A172 (cell line): ENCODE measurements at regions not wholly inside any gene's neighbourhood (a gene's known extent, or its start where the extent isn't known, plus 50 kb on each side); places are given as distances from the start of the nearest gene placed in this dataset.
A peak's percentile ranks its signal among the peaks of the same experiment; 100 is the strongest.

ENCODE experiments used
- DNase-seq: peaks from one replicate; pipeline ENCODE4 v3.0.0-alpha.2; 2015; ENCODE audit warnings: low spot score

DNA sequence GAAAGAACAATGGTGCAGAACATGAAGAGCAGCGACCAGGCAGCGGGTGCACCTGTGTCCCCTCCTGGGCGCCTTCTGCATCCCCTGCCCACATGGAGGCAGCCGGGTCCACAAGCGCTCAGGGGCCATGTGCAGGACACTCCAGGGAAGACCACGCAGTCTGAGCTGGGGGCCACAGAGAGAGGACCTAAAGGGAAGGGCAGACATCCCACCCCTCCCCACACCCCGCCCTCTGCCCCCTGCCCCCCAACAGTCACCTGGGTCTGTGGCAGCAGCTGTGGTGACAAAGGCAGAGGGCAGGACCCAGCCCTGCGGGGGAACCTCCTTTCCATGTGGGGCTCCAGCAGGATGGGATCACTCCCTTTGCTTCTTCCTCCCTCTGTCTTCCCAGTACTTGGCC is 805.7 kb downstream of the CDH9 start:
- DNase-seq: no peak

DNA sequence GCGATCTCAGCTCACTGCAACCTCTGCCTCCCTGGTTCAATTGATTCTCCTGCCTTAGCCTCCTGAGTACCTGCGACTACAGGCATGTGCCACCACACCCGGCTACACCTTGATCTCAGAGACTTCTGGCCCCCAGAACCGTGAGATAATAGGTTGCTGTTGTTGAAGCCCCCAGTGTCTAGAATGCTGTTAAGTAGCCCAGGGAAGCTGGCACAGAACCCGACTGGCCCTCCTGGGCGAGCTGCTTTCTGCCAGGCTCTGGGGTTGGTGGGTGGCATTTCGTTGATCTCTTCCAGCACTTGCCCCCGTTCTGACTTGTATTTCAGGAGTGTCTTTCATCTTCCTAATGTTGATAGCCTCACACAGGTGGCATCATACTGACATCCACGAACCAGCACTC is 807.1 kb downstream of the CDH9 start:
- no peak for DNase-seq

DNA sequence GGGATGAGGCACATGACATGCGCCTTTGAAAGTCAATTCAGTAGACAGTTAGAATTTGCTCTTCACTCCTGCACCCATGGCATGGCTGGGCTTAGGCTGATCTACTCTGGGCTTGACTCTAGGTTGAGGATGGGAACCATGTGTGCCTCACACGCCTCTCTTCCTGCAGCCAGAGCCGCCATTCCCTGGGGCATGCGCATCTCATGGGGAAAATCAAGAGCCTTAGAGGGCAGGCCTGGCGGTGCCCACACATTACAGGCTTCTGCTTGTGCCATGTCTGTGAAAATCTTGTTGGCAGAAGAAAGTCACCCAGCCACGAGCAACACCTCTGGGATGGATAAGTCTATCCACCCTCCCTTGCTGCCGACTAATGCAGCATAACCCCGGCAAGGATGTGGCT is 808.5 kb downstream of the CDH9 start:
- no peak for DNase-seq

GRCh38 chr5:26227245-26227644 is 811.1 kb downstream of the CDH9 start:
- no peak for DNase-seq

DNA sequence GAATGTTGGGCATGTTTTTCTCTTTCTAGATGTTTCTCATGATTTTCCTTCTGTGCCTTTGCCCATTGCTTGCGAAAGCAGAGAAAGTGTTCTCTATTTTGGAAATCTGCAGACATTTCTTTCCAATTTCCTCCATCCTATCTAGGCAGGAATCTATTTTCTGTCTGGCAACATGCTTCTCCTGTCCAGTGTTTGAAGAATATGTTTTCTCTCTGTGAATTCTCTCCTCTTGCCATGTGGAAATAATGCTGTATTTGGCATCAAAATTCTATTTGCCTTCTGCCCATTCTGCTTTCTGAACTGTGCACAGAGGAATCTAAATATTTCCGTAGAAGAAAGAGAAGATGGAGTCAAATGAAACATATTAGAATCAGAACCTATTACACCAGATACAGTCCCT is 833.3 kb downstream of the CDH9 start:
- no peak for DNase-seq

DNA sequence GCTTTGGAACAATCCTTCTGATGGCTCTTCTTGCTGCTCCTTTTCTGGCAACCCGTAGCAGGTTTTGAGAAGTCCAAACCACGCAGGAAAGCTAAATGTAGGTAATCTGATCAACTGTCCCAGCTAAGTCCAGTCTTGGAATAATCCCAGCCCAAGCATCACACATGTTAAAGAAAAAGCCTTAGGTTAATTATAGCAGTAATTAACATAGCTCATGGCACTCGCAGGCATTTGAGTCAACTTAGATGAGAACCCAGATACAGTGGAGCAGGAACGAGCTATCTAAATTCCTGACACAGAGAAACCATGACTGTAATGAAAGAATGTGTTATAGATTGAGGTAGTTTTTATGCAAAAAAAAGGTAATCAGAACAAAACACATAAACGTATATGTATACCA is 844.8 kb downstream of the CDH9 start:
- no peak for DNase-seq

- DNase-seq: peak; percentile 57
Measured at GRCh38 chr5:26192486-26192885, 845.9 kb downstream of the CDH9 start.

GRCh38 chr5:26181582-26181981 is 856.8 kb downstream of the CDH9 start:
- no peak for DNase-seq

DNA sequence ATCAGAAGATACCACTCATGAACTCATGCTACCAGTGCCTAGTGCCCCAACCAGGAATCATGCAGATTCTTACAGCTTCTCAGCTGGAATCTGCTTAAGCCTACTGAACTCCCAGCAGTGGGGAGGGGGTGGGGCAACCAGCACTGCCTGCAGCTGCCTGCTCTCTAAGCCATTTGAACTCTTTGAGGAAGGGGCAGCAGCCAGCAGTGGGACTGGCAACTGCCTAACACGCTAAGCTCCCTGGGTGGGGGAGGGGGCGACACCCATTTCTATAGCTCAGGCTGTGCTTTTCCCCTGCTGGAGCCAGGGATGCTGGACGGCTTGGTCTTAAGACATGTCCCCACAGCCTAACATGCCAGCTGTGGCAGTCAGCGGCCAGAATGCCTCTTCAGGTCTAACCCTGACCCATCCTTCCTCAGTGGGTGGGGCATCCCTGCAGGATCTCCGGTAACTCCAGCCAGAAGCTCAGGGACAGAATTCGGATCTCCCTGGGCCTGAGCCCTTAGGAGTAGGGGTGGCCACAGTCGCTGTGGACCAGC is 889.7 kb downstream of the CDH9 start:
- no peak for DNase-seq

DNA sequence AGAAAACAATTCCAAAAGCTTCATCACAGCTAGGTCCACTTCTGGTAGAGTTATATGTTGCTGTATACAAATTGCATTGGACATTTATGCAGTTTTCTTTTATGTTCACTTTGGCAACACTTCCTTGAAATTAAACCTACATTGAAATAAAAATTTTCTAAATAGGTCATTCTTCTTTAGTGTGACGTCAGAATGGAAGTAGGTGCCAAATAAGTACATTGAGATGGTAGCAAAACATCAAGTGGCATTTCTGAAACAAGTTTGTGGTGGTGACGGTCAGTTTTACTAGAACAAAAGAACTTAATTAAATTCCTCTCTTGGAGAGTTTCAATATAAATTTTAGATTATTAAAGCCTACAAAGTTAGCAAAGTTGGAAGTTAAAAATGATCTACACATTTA is 895.1 kb downstream of the CDH9 start:
- no peak for DNase-seq

DNA sequence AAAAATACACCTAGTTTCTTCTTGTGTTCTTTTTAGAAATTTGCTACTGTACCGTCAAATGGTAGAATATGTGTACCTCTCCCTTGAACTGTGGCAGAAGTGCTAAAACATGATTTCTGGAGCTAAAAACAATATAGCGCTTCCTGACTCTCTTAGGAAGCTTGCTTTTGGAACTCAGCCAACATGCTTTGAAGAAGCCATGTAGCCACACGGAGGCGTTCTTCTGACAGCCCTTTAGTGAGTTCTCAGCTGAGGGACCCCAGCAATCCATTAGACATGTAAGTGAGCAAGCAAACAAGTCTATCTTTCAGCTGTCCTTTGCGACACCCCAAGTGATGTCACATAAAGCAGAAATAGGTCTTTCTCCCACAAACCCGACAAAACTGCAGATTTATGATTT is 917.0 kb downstream of the CDH9 start:
- DNase-seq: peak; percentile 29

- no peak for DNase-seq
Measured at GRCh38 chr5:26104175-26104574, 934.2 kb downstream of the CDH9 start.

- no peak for DNase-seq
Measured at GRCh38 chr5:26060212-26060611, 978.2 kb downstream of the CDH9 start.

GRCh38 chr5:26054594-26054993 is 983.8 kb downstream of the CDH9 start:
- no peak for DNase-seq

- DNase-seq: peak; percentile 60
Measured at GRCh38 chr5:26034813-26035212, 1003.6 kb downstream of the CDH9 start.

- no peak for DNase-seq
Measured at GRCh38 chr5:26031481-26031880, 1006.9 kb downstream of the CDH9 start.

DNA sequence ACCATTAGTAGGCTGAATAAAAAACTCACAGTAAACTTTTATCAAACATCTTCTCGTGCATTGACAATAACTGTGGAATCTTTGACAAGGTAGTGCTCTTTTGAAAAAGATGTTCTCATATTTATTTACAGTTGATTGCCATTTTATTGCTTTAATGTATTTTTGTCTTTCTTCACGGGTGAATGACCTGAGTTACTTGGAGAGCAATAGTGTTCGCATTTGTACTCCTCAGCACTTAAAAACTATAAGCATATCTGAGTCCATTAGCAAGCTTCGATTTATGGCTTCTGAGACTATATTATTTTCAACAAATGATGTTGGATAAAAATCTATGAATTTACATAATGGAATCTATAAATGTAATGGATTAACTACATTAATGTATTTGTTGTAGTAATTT is 1012.3 kb downstream of the CDH9 start:
- no peak for DNase-seq

DNA sequence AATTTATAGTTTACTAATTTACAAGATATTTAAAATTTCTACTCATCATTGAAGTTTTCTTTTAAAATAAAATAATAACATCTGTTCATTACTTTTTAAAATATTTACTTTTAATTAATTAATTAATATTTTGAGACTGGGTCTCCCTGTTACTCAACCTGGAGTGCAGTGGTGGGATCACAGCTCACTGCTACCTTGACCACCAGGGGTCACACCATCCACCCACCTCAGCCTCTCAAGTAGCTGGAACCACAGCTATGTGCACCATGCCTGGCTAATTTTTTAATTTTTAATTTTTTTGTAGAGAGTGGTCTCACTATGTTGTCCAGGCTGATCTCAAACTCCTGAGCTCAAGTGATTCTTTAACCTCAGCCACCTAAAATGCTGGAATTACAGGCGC is 1013.6 kb downstream of the CDH9 start:
- DNase-seq: no peak

GRCh38 chr5:26023361-26023760 is 1015.0 kb downstream of the CDH9 start:
- no peak for DNase-seq

GRCh38 chr5:26014206-26014605 is 1024.2 kb downstream of the CDH9 start:
- DNase-seq: no peak

GRCh38 chr5:26012078-26012477 is 1026.3 kb downstream of the CDH9 start:
- DNase-seq: no peak

DNA sequence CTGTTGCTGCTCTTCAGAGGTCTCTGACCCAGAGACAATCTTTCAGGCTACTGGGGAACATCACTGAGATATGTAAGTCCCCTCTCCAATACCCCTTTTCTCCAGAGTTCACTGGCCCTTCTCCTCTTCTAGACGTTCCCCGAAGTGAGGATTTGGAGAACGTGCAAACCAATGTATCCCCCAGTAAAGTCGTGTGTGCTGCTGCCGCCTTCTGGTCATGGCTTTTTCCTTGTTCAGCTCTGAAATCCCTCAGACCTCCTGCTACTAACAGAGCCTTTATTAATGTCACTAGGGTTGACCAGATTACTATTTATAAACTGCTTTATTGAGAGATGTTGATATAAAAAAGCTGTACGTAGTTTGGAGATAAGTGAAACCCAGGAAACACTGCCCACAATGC is 1028.6 kb downstream of the CDH9 start:
- DNase-seq: peak; percentile 56

GRCh38 chr5:26003966-26004365 is 1034.4 kb downstream of the CDH9 start:
- peak; percentile 5 for DNase-seq

DNA sequence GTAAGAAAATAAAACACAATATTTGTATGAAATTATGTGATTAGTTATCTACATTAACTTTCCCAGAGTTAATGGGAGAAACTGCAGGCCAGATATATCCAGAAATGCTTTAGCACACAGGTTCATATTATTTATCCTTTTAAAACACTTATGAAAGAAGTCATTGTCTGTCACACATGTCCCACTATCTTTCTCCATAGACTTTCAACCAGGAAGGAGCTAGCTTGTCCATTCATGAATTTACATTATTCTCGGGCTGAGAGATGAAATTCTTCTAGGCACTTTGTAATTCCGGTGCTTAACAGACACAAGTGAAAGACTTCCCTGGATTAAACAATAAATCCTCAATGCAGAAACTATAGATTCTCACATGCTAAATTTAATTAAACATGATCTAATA is 1043.2 kb downstream of the CDH9 start:
- DNase-seq: no peak

DNA sequence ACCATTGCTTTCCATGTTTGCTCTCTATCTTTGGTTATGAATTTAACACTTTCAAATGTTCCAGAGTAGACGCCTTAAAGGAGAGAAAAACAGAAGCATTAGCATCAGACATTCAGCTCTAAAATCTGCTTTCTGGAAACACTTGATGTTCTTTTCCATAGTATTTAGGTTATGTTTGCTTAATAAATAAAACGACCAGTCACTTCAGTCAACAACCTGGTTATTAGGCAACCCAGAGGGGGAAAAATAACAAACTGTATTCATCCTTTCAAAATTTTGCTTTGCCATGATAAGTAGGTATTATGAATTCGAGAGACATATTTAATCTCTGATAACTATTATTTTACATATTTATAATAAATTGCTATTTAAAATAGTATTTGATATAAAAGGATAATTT is 1044.7 kb downstream of the CDH9 start:
- no peak for DNase-seq
